ENCODE measurements at regions not wholly inside any gene's neighbourhood (a gene's known extent, or its start where the extent isn't known, plus 50 kb on each side); places are given as distances from the start of the nearest gene placed in this dataset.
"Not testable (repeated sequence)": the region's sequence is repeated elsewhere in the genome, so short reads cannot be mapped to it uniquely, and the experiment has no call there.

DNA sequence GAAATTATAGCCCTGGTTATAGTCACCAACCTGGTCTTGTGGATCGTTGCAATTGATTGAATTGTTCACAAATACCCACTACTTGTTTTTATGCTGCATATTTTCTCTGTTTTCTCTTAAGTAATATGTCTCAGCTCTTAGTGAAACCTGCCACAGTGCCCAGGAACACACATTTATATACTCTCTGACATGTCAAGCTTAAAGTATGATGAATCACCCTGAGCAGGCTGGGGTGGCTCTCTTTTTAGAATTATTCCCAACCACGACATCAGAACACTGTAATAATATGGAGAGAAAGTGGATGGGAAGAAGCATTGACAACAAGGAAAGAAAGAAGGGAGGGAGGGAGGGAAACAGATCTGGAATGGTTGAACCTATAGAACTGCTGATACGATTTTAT lies 72.8 kb upstream of the ZNF608 start:
- Histone ChIP-seq H3K36me3 (ENCODE audit: control insufficient read depth, low read depth, low read length) (no peaks in the 10 kb centered on the region), H3K27me3 (ENCODE audit: control insufficient read depth, insufficient read depth, low read length) (no peaks in the 10 kb centered on the region), H3K27ac (ENCODE audit: low read length) (no peak overlapping the region), H3K4me1 (ENCODE audit: control insufficient read depth, low read depth, low read length) (no peaks in the 10 kb centered on the region), H3K9me3 (ENCODE audit: control insufficient read depth, low read depth, low read length) (no peaks in the 10 kb centered on the region), H3K4me3 (ENCODE audit: low read length) (no peak overlapping the region), H3K9ac (ENCODE audit: low read length) (no peak overlapping the region)

DNA sequence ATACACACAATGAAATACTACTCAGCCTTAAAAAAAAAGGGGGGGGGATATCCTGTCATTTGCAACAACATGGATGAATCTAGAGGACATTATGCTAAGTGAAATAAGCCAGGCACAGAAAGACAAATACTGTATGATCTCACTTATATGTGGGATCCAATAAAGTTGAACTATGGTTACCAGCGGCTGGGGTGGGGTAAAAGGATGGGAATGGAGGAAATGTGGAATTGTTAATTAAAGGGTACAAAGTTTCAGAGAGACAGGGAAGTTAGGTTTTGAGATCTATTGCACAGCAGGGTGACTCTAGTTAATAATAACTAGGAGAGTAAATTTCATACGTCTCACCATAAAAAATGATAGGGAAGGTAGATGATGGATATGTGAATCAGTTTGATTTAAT lies 76.2 kb upstream of the ZNF608 start:
- Histone ChIP-seq H3K27ac (ENCODE audit: low read length) (no peak overlapping the region), H3K4me3 (ENCODE audit: low read length) (no peak overlapping the region), H3K9me3 (ENCODE audit: control insufficient read depth, low read depth, low read length) (no peaks in the 10 kb centered on the region), H3K36me3 (ENCODE audit: control insufficient read depth, low read depth, low read length) (no peaks in the 10 kb centered on the region), H3K9ac (ENCODE audit: low read length) (no peak overlapping the region), H3K27me3 (ENCODE audit: control insufficient read depth, insufficient read depth, low read length) (no peaks in the 10 kb centered on the region), H3K4me1 (ENCODE audit: control insufficient read depth, low read depth, low read length) (peaks cover 4% of the 10 kb centered on the region)

DNA sequence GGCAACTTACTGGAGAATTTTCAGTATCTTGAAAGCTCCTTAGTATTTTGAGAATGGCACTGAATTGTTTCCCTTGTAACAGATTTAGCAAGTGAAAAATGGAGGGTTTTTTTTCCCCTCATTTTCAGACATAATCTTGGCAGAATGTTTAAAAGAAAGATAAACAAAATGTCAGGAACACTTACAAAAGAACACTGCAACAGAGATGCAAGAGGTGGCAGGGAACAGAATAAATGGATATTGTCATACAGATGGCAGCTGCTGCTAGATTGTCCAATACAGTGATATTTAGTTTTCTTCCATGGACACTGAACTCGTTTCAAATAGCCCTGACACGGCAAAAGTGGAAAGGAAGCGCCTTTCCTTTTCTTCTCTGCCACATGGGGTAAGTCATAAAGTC lies 76.9 kb upstream of the ZNF608 start:
- H3K9me3 ChIP-seq (ENCODE audit: control insufficient read depth, low read depth, low read length) = no peaks in the 10 kb centered on the region
- H3K36me3 ChIP-seq (ENCODE audit: control insufficient read depth, low read depth, low read length) = no peaks in the 10 kb centered on the region
- no peaks in the 10 kb centered on the region for H3K27me3 ChIP-seq (ENCODE audit: control insufficient read depth, insufficient read depth, low read length)
- peaks cover 4% of the 10 kb centered on the region for H3K4me1 ChIP-seq (ENCODE audit: control insufficient read depth, low read depth, low read length)
- H3K4me3 ChIP-seq (ENCODE audit: low read length) = no peak overlapping the region
- H3K9ac ChIP-seq (ENCODE audit: low read length) = no peak overlapping the region
- H3K27ac ChIP-seq (ENCODE audit: low read length) = no peak overlapping the region

DNA sequence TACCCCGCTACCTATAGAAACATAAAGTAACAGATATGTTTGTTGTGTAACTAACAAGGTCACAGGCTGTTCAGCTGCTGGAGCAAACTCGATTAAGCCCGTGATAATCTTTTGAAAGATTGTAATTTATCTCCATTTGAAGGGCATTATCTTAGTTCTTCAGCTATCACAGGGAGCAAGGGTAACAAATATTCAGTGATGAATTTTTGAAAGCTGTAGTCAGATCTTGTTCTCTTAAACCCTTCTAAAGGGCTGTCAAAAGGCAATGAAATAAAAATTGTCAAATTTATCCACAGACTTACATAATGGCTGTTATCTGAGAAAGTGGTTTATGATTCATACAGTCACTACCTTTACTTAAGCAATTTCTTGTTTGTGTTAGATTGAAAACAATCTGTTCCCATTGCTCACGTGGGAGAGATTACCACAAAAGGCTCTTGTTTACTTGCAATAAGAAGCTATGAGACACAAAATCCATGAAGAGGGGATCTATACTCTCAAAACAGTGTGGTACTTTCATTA lies 78.3 kb upstream of the ZNF608 start:
- Histone ChIP-seq H3K4me1 (ENCODE audit: control insufficient read depth, low read depth, low read length) (peaks cover 10% of the 10 kb centered on the region), H3K9ac (ENCODE audit: low read length) (no peak overlapping the region), H3K27ac (ENCODE audit: low read length) (no peak overlapping the region), H3K4me3 (ENCODE audit: low read length) (no peak overlapping the region), H3K27me3 (ENCODE audit: control insufficient read depth, insufficient read depth, low read length) (no peaks in the 10 kb centered on the region), H3K9me3 (ENCODE audit: control insufficient read depth, low read depth, low read length) (no peaks in the 10 kb centered on the region), H3K36me3 (ENCODE audit: control insufficient read depth, low read depth, low read length) (no peaks in the 10 kb centered on the region)

DNA sequence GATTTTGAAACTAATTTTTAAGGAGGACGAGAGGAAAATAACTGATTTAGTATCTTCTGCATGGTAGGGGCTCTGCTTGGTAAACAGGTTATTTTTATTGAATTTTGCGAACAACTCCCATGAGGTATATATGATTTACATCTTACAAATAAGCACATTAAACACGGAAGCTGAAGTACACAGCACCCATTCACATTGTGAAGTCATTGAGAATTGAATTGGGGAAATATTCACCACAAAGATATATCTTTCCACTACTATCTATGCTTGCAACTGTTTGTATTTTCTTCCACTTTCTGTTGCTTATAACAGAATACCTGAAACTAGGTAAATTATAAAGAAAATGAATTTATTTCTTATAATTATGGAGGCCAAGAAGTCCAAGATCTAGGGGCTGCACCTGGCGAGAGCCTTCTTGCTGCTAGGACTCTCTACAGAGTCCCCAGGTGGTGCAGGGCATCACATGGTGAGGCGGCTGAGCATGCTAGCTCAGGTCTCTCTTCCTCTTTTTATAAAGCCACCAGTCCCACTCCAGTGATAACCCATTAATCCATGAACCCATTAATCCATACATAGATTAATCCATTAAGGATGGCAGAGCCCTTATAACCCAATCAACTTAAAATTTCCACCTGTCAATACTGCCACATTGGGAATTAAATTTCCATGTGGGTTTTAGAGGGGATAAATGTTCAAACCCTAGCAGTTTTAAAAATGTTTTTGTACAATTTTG lies 79.0 kb upstream of the ZNF608 start:
- Histone ChIP-seq H3K36me3 (ENCODE audit: control insufficient read depth, low read depth, low read length) (no peaks in the 10 kb centered on the region), H3K9me3 (ENCODE audit: control insufficient read depth, low read depth, low read length) (no peaks in the 10 kb centered on the region), H3K9ac (ENCODE audit: low read length) (no peak overlapping the region), H3K27me3 (ENCODE audit: control insufficient read depth, insufficient read depth, low read length) (no peaks in the 10 kb centered on the region), H3K27ac (ENCODE audit: low read length) (no peak overlapping the region), H3K4me1 (ENCODE audit: control insufficient read depth, low read depth, low read length) (peaks cover 10% of the 10 kb centered on the region), H3K4me3 (ENCODE audit: low read length) (no peak overlapping the region)

DNA sequence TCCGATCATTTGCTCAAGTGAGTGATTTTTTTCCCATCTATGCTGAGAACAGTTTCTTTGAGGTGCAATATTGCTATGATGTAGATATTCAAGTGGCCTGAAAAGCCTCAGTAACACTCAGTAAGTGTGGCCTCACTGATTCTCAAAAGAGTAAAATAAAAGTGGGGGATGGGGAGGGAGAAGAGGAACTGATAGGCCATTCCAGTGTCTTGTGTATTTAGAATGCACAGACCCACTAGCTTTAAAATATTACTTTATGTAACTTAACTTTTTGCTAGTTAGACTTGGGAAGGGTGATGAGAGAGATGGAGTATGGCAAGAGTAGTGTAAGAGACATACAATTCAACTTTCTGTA lies 79.5 kb upstream of the ZNF608 start:
- H3K27me3 ChIP-seq (ENCODE audit: control insufficient read depth, insufficient read depth, low read length) = no peaks in the 10 kb centered on the region
- no peak overlapping the region for H3K9ac ChIP-seq (ENCODE audit: low read length)
- H3K36me3 ChIP-seq (ENCODE audit: control insufficient read depth, low read depth, low read length) = no peaks in the 10 kb centered on the region
- no peak overlapping the region for H3K4me3 ChIP-seq (ENCODE audit: low read length)
- no peaks in the 10 kb centered on the region for H3K9me3 ChIP-seq (ENCODE audit: control insufficient read depth, low read depth, low read length)
- H3K4me1 ChIP-seq (ENCODE audit: control insufficient read depth, low read depth, low read length) = peaks cover 10% of the 10 kb centered on the region
- H3K27ac ChIP-seq (ENCODE audit: low read length) = no peak overlapping the region

DNA sequence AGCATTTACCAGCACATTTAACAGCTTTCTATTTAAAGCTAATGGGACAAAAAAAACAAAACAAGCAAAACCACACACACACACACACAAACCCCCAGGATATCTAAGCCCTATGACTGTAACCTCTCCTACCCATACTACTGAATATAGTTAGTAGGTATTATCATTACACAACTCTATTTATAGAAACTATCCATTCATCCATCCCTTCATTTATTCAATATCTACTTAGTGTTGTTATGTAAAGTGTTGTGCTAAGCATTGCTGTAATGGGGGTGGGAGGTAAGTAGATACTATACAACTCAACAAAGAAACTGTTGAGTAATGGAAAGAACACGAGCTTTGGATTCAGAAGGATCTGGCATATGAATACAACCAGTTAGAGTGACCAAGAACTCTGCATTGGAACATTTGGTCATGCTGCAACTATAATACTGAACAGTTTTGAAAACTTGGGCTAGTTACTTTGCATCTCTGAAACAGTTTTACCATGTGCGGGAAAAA lies 82.3 kb upstream of the ZNF608 start:
- H3K27me3 ChIP-seq (ENCODE audit: control insufficient read depth, insufficient read depth, low read length) = no peaks in the 10 kb centered on the region
- H3K27ac ChIP-seq (ENCODE audit: low read length) = no peak overlapping the region
- H3K9ac ChIP-seq (ENCODE audit: low read length) = no peak overlapping the region
- H3K4me3 ChIP-seq (ENCODE audit: low read length) = no peak overlapping the region
- H3K4me1 ChIP-seq (ENCODE audit: control insufficient read depth, low read depth, low read length) = peaks cover 10% of the 10 kb centered on the region
- no peaks in the 10 kb centered on the region for H3K9me3 ChIP-seq (ENCODE audit: control insufficient read depth, low read depth, low read length)
- H3K36me3 ChIP-seq (ENCODE audit: control insufficient read depth, low read depth, low read length) = no peaks in the 10 kb centered on the region

DNA sequence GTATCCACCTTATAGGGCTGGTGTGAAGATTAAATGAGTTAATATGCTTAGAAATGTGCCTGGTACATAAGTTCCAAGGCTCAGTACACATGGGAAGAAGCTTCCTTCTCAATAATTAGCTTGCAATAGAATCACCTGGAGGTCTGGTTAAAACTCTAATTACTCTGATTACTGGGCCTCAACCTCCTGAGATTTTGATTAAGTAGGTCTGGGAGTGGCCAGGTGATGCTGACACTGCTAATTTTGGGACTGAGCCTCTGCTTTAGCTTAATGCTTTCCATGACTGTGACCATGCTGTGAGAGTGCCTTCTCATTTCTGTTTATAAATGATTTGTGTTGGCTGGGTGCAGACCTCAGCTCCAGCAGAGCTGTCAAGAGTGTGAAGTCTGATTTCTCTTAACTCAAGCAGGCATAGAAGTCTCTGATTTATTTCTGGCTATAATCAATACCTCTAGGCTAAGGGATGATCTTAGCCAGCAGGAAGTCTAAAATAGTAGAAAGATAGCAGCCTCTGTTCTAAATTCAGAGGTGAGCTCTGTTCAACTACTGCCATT lies 85.3 kb upstream of the ZNF608 start:
- H3K9ac ChIP-seq (ENCODE audit: low read length) = no peak overlapping the region
- no peak overlapping the region for H3K4me3 ChIP-seq (ENCODE audit: low read length)
- H3K4me1 ChIP-seq (ENCODE audit: control insufficient read depth, low read depth, low read length) = peaks cover 5% of the 10 kb centered on the region
- no peaks in the 10 kb centered on the region for H3K27me3 ChIP-seq (ENCODE audit: control insufficient read depth, insufficient read depth, low read length)
- H3K36me3 ChIP-seq (ENCODE audit: control insufficient read depth, low read depth, low read length) = no peaks in the 10 kb centered on the region
- no peak overlapping the region for H3K27ac ChIP-seq (ENCODE audit: low read length)
- H3K9me3 ChIP-seq (ENCODE audit: control insufficient read depth, low read depth, low read length) = peaks cover 5% of the 10 kb centered on the region

DNA sequence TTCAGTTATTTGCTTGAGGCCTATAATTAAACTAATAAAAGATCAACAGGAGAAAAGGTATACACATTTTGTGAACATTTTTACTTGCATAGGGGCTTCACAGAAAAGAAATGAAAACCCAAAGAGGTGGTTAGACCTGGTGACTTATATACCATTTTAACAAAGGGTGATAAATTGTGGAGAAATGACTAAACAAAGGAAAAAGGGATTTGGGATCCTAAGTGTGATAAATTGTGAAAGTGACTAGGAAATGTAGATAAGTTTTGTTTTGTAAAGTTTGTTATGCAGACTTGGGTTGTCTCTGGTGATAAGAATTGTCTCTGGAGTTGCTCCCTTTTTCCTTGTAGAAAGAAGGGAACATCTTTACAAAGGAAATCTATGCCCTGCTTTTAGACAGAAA lies 86.1 kb upstream of the ZNF608 start:
- H3K9me3 ChIP-seq (ENCODE audit: control insufficient read depth, low read depth, low read length) = peaks cover 5% of the 10 kb centered on the region
- no peak overlapping the region for H3K9ac ChIP-seq (ENCODE audit: low read length)
- no peak overlapping the region for H3K27ac ChIP-seq (ENCODE audit: low read length)
- no peak overlapping the region for H3K4me3 ChIP-seq (ENCODE audit: low read length)
- no peaks in the 10 kb centered on the region for H3K27me3 ChIP-seq (ENCODE audit: control insufficient read depth, insufficient read depth, low read length)
- no peaks in the 10 kb centered on the region for H3K36me3 ChIP-seq (ENCODE audit: control insufficient read depth, low read depth, low read length)
- H3K4me1 ChIP-seq (ENCODE audit: control insufficient read depth, low read depth, low read length) = peaks cover 5% of the 10 kb centered on the region

DNA sequence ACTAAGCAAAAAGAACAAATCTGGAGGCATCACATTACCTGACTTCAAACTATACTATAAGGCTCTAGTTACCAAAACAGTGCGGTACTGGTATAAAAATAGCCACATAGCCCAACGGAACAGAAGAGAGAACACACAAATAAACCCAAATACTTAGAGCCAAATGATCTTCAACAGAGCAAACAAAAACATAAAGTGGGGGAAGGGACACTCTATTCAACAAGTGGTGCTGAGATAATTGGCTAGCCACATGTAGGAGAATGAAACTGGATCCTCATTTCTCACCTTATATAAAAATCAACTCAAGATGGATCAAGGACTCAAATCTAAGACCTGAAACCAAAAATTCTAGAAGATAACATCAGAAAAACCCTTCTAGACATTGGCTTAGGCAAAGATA lies 89.9 kb upstream of the ZNF608 start:
- not testable (repeated sequence) for H3K27me3 ChIP-seq (ENCODE audit: control insufficient read depth, insufficient read depth, low read length)

DNA sequence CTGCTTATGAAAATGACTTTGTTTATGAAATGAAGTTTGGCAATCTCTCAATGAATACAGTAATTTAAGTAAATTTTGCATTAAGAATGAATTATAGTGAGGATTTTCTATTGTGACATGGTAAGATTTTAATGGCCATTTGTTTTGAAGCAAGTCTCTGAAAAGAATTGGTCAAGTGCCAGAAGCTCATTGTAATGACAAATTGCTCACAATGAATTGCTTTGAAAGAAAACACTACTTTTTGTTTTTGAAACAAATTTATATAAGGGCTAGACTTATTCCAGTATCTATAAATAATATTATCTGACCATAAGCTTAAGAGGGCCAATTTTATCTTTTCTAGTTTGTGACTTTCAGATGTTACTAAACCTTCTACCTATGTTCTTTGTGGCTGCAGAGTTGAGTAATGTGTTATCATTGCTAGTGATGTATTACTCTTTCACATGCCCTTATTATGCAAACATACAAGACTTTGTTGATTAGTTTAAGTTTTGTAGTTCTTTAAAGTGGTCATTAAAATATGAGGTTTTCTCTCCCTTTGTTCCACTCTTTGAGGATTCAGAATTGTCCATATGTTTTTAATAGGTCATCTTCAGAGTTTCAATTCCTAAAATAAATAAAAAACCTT lies 93.0 kb upstream of the ZNF608 start:
- Histone ChIP-seq H3K27me3 (ENCODE audit: control insufficient read depth, insufficient read depth, low read length) (no peaks in the 10 kb centered on the region), H3K4me1 (ENCODE audit: control insufficient read depth, low read depth, low read length) (no peaks in the 10 kb centered on the region), H3K9ac (ENCODE audit: low read length) (no peak overlapping the region), H3K36me3 (ENCODE audit: control insufficient read depth, low read depth, low read length) (no peaks in the 10 kb centered on the region), H3K27ac (ENCODE audit: low read length) (no peak overlapping the region), H3K9me3 (ENCODE audit: control insufficient read depth, low read depth, low read length) (peaks cover 7% of the 10 kb centered on the region), H3K4me3 (ENCODE audit: low read length) (no peak overlapping the region)

More for the DNA sequence above, 89.9 kb upstream of the ZNF608 start:
- not testable (repeated sequence) for H3K9ac ChIP-seq (ENCODE audit: low read length); H3K27ac ChIP-seq (ENCODE audit: low read length); H3K9me3 ChIP-seq (ENCODE audit: control insufficient read depth, low read depth, low read length); H3K36me3 ChIP-seq (ENCODE audit: control insufficient read depth, low read depth, low read length); H3K4me3 ChIP-seq (ENCODE audit: low read length); H3K4me1 ChIP-seq (ENCODE audit: control insufficient read depth, low read depth, low read length)

Measured in iPS-18a (cell line).